ENCODE measurements at regions not wholly inside any gene's neighbourhood (a gene's known extent, or its start where the extent isn't known, plus 50 kb on each side); places are given as distances from the start of the nearest gene placed in this dataset.

DNA sequence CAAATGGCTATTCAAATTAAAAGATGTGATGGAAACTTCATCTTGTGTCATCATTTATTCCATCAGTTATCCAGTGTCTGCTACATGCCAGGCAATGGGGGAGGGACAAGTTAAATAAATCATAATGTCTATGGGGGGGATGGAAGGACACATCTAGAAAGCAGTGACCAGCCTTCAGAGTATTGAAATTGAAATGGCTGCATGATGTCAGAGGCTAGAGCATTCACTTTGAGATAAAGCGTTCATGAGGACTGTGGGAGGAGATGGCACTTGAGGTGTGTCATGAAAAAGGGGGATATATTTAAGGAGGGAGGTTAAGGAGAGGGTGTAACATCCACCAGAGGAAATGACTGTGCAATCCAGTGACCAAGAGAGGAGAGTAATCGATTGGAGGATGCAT lies 50.6 kb downstream of the SLIT2 start:
- no peaks in the 10 kb centered on the region for H3K36me3 ChIP-seq (ENCODE audit: control insufficient read depth, insufficient read depth, low read length)
- no peak overlapping the region for H3K4me3 ChIP-seq (replicated peaks; ENCODE audit: low read depth, low read length)
- no peak for DNase-seq (ENCODE audit: extremely low read depth, insufficient read length)
- no peaks in the 10 kb centered on the region for H3K27me3 ChIP-seq (replicated peaks; ENCODE audit: control insufficient read depth, insufficient read depth, low read length)
- TF ChIP-seq, protein P1, sequence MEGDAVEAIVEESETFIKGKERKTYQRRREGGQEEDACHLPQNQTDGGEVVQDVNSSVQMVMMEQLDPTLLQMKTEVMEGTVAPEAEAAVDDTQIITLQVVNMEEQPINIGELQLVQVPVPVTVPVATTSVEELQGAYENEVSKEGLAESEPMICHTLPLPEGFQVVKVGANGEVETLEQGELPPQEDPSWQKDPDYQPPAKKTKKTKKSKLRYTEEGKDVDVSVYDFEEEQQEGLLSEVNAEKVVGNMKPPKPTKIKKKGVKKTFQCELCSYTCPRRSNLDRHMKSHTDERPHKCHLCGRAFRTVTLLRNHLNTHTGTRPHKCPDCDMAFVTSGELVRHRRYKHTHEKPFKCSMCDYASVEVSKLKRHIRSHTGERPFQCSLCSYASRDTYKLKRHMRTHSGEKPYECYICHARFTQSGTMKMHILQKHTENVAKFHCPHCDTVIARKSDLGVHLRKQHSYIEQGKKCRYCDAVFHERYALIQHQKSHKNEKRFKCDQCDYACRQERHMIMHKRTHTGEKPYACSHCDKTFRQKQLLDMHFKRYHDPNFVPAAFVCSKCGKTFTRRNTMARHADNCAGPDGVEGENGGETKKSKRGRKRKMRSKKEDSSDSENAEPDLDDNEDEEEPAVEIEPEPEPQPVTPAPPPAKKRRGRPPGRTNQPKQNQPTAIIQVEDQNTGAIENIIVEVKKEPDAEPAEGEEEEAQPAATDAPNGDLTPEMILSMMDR (IDR thresholded peaks at IDR 0.05; ENCODE audit: insufficient read depth, low read length, poor library complexity, severe bottlenecking), result no peak

DNA sequence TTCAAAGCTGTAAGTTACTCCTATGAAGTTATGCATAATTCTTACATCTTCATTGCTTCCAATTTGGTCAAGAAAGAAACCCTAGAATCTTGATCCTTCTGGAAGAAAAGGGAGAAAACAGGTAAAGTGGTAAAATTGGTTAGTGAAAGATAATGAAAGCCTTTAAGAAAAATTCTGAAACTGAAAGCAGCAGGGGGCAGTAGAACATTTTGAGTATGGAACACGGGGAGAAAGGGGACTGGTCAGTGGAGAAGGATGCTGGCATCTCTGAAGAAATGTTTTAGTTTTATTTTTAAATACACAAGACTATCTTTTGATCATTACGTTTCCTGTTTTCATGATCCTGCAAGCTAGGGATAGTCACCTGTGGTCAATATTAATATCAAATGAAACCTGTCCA lies 54.3 kb downstream of the SLIT2 start:
- TF ChIP-seq, protein P1 (IDR thresholded peaks at IDR 0.05; ENCODE audit: insufficient read depth, low read length, poor library complexity, severe bottlenecking), result peak; percentile 14
- H3K4me3 ChIP-seq (replicated peaks; ENCODE audit: low read depth, low read length), result no peak overlapping the region
- DNase-seq (ENCODE audit: extremely low read depth, insufficient read length), result no peak
- no peaks in the 10 kb centered on the region for H3K36me3 ChIP-seq (ENCODE audit: control insufficient read depth, insufficient read depth, low read length)
- H3K27me3 ChIP-seq (replicated peaks; ENCODE audit: control insufficient read depth, insufficient read depth, low read length), result no peaks in the 10 kb centered on the region

DNA sequence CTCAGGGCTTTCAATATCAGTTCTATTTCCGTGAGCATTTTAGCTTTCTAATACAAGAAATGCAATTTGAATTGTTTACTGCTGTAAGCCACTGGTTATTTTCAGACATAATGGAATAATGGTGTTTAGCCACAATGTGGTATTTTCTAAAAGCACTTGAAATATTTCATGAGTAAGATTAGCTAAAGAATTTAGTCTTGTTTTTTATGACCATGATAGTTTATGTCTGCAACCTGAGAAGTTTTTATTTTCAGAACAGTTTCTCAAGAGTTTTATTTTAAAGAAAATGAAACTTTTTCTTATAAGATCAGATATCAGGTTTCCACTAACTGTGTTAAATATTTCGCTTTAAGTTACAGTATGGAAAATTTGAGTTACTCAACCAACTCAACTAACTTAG lies 60.2 kb downstream of the SLIT2 start:
- no peaks in the 10 kb centered on the region for H3K27me3 ChIP-seq (replicated peaks; ENCODE audit: control insufficient read depth, insufficient read depth, low read length)
- H3K36me3 ChIP-seq (ENCODE audit: control insufficient read depth, insufficient read depth, low read length), result no peaks in the 10 kb centered on the region
- H3K4me3 ChIP-seq (replicated peaks; ENCODE audit: low read depth, low read length), result no peak overlapping the region
- TF ChIP-seq, protein P1 (IDR thresholded peaks at IDR 0.05; ENCODE audit: insufficient read depth, low read length, poor library complexity, severe bottlenecking), result no peak
- no peak for DNase-seq (ENCODE audit: extremely low read depth, insufficient read length)

- H3K4me3 ChIP-seq (replicated peaks; ENCODE audit: low read depth, low read length), result no peak overlapping the region
- TF ChIP-seq, protein P1 (IDR thresholded peaks at IDR 0.05; ENCODE audit: insufficient read depth, low read length, poor library complexity, severe bottlenecking), result peak; percentile 48
- no peaks in the 10 kb centered on the region for H3K36me3 ChIP-seq (ENCODE audit: control insufficient read depth, insufficient read depth, low read length)
- DNase-seq (ENCODE audit: extremely low read depth, insufficient read length), result peak; percentile 1
- H3K27me3 ChIP-seq (replicated peaks; ENCODE audit: control insufficient read depth, insufficient read depth, low read length), result no peaks in the 10 kb centered on the region
These were observed 61.7 kb downstream of the SLIT2 start for GRCh38 chr4:20313237-20314030.

DNA sequence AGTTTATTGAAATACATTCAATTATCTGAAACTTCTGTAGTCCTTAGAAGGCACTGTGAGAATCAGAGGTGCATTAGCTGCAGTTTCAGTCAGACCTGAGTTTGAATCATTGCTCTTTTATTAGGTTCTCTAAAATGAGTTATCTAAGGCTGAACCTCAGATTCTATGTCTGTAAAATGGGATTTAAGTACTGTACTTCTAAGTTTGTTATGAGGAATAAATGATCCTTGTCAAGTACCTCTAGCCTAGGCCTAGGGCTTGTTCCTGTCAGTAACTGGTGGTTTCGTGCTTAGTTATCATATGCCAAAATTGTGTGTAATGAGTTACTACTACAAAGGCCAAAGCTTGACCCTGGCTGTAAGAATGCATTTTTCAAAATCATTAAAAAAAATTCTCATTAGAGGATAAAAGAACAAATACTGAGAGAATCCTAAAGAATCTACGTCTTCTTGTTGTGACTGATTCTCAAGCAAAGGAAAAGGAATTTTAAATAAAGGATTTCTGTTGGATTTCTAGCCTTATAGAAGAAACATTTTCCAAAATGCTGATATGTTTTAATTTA lies 65.8 kb downstream of the SLIT2 start:
- Histone ChIP-seq H3K4me3 (replicated peaks; ENCODE audit: low read depth, low read length) (no peak overlapping the region), H3K27me3 (replicated peaks; ENCODE audit: control insufficient read depth, insufficient read depth, low read length) (no peaks in the 10 kb centered on the region), H3K36me3 (ENCODE audit: control insufficient read depth, insufficient read depth, low read length) (no peaks in the 10 kb centered on the region)
- no peak for DNase-seq (ENCODE audit: extremely low read depth, insufficient read length)
- TF ChIP-seq, protein P1 (IDR thresholded peaks at IDR 0.05; ENCODE audit: insufficient read depth, low read length, poor library complexity, severe bottlenecking), result no peak

Data from GM06990 (cell line).